Bronchial epithelial cell (primary cell): ENCODE measurements at regions not wholly inside any gene's neighbourhood (a gene's known extent, or its start where the extent isn't known, plus 50 kb on each side); places are given as distances from the start of the nearest gene placed in this dataset.

Experiments used
- DNase-seq: peaks from one replicate; pipeline ENCODE4 v3.0.0-alpha.2; 2010; ENCODE audit warnings: low read depth
- FAIRE-seq: peaks from 2 replicates; lab custom pipeline; 2011; peaks lifted over from hg19 to GRCh38; lab: Jason Lieb, UNC
- H3K27me3 ChIP-seq: 2 replicates; pipeline ENCODE4 v1.5.1; 2011; ENCODE audit warnings: low read length; ENCODE audit not compliant: control insufficient read depth, insufficient read depth
- H3K36me3 ChIP-seq: 2 replicates; pipeline ENCODE4 v1.5.1; 2011; ENCODE audit warnings: low read length; ENCODE audit not compliant: control insufficient read depth, insufficient read depth
- H3K4me3 ChIP-seq: 2 replicates; pipeline ENCODE4 v1.5.1; 2011; ENCODE audit warnings: mild to moderate bottlenecking, low read depth, low read length, control low read depth
- TF ChIP-seq, protein P1 (sequence below): IDR thresholded peaks from 2 replicates; pipeline ENCODE4 v1.5.1; 2011; ENCODE audit warnings: mild to moderate bottlenecking, moderate library complexity, low read length, control low read depth, inconsistent platforms; ENCODE audit not compliant: insufficient read depth, severe bottlenecking

DNA sequence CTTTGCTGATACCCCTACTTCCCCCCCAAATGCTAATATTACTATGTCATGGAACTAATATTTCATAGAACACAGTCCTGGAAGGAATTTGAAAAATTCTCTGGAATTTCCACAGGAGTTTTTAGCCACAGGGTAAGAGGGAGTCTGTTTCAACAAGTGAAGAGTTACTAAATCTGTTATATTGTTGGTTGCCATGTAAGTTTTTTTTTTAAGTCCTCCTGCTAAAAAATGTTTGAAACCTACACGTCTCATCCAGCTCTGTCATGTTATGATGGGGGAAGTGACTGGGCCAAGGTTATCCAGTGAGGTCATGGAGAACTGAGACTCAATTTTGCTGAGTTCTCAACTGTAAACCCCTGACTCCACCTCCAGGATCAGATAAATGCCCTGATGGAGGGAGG is 60.8 kb upstream of the USP24 start:
- FAIRE-seq (no peak), DNase-seq (peak; percentile 28)
- Histone ChIP-seq H3K4me3 (no peak overlapping the region), H3K27me3 (no peaks in the 10 kb centered on the region), H3K36me3 (no peaks in the 10 kb centered on the region)
- TF ChIP-seq, protein P1, sequence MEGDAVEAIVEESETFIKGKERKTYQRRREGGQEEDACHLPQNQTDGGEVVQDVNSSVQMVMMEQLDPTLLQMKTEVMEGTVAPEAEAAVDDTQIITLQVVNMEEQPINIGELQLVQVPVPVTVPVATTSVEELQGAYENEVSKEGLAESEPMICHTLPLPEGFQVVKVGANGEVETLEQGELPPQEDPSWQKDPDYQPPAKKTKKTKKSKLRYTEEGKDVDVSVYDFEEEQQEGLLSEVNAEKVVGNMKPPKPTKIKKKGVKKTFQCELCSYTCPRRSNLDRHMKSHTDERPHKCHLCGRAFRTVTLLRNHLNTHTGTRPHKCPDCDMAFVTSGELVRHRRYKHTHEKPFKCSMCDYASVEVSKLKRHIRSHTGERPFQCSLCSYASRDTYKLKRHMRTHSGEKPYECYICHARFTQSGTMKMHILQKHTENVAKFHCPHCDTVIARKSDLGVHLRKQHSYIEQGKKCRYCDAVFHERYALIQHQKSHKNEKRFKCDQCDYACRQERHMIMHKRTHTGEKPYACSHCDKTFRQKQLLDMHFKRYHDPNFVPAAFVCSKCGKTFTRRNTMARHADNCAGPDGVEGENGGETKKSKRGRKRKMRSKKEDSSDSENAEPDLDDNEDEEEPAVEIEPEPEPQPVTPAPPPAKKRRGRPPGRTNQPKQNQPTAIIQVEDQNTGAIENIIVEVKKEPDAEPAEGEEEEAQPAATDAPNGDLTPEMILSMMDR, result no peak

DNA sequence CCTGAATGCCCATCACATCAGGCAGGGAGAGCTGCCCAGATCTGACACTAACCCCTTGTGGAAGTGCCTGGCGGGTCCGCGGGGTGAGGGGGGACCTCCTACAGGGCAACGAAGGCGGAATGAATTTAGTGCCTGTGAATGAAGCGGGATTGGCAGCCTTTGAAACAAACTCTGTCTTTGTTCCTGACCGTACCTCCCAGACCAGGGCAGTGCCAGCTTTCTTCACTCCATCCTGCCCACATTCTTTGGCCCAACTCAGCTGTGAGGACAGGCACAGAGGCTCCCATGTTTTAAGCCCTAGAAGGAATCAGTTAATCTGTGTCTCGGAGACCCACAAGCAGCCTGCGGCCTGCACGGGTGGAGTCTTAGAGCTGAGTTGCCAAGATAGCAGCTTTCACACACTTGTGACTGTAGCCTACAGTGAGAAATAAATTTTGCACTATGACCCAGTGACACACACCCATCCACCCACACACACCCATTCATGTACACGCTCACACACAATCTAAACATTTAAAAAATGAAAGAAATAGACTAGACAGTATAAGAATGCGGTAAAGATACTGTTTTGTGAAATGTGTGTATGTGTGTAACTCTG is 60.1 kb upstream of the USP24 start:
- no peak for FAIRE-seq
- peak; percentile 15 for DNase-seq

DNA sequence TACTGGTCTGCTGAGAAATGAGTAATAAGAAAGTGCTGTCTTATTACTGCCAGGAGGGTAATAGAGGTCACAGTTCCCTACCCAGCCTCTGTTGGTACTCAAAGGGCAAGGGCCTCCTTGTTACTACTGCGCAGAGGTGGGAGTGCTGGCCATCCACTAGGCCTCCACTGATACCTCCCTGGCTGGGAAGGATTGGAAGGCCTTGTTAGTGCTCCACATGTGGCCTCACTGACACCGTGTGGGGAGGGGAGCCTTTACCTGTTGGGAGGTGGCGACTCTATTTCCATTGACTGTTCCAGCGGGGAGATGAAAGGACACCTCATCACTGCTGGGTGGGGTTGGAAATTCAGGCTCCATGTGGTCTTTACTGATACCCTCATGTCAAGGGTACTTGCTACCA is 57.8 kb upstream of the USP24 start:
- DNase-seq, result no peak
- Histone ChIP-seq H3K36me3 (no peaks in the 10 kb centered on the region), H3K27me3 (no peaks in the 10 kb centered on the region), H3K4me3 (no peak overlapping the region)
- peak; percentile 32 for FAIRE-seq
- TF ChIP-seq, protein P1, result no peak

More for the DNA sequence above, 60.1 kb upstream of the USP24 start:
- H3K27me3 ChIP-seq, result no peaks in the 10 kb centered on the region
- H3K4me3 ChIP-seq, result no peak overlapping the region
- H3K36me3 ChIP-seq, result no peaks in the 10 kb centered on the region
- TF ChIP-seq, protein P1, result no peak
